WTC11 (cell line): ENCODE measurements at regions not wholly inside any gene's neighbourhood (a gene's known extent, or its start where the extent isn't known, plus 50 kb on each side); places are given as distances from the start of the nearest gene placed in this dataset.

Source experiments
- FOXK1 ChIP-seq: sonication (generic); formaldehyde crosslinking; IDR thresholded peaks from 2 replicates; pipeline ENCODE4 v1.8.0; 2022; ENCODE audit warnings: mild to moderate bottlenecking, moderate library complexity, missing genetic modification reagents
- KAT7 ChIP-seq: sonication (generic); formaldehyde crosslinking; IDR thresholded peaks from 2 replicates; pipeline ENCODE4 v1.8.1; 2023; ENCODE audit warnings: missing genetic modification reagents, mild to moderate bottlenecking, borderline replicate concordance
- SP1 ChIP-seq: sonication (generic); formaldehyde crosslinking; conservative IDR thresholded peaks from 2 replicates; pipeline ENCODE4 v1.8.1; 2022; ENCODE audit warnings: missing genetic modification reagents
- ZBTB21 ChIP-seq: sonication (generic); formaldehyde crosslinking; IDR thresholded peaks from 2 replicates; pipeline ENCODE4 v1.8.1; 2023; ENCODE audit warnings: mild to moderate bottlenecking, missing genetic modification reagents, borderline replicate concordance
- TF ChIP-seq, protein P1 (sequence below): sonication (generic); formaldehyde crosslinking; IDR thresholded peaks from 2 replicates; pipeline ENCODE4 v1.8.1; 2023; ENCODE audit warnings: mild to moderate bottlenecking, moderate library complexity, missing genetic modification reagents
- TF ChIP-seq, protein P2 (sequence below): sonication (generic); formaldehyde crosslinking; IDR thresholded peaks from 2 replicates; pipeline ENCODE4 v1.8.1; 2022; ENCODE audit warnings: low read depth, missing genetic modification reagents, borderline replicate concordance
- TF ChIP-seq, protein P3 (sequence below): fragments of 200-600 bp; IDR thresholded peaks from 2 replicates; pipeline ENCODE4 v1.8.0; 2022; ENCODE audit warnings: antibody characterized with exemption
- TF ChIP-seq, protein P4 (sequence below): sonication (generic); formaldehyde crosslinking; IDR thresholded peaks from 2 replicates; pipeline ENCODE4 v1.8.1; 2023; ENCODE audit warnings: mild to moderate bottlenecking, missing genetic modification reagents, moderate library complexity

DNA sequence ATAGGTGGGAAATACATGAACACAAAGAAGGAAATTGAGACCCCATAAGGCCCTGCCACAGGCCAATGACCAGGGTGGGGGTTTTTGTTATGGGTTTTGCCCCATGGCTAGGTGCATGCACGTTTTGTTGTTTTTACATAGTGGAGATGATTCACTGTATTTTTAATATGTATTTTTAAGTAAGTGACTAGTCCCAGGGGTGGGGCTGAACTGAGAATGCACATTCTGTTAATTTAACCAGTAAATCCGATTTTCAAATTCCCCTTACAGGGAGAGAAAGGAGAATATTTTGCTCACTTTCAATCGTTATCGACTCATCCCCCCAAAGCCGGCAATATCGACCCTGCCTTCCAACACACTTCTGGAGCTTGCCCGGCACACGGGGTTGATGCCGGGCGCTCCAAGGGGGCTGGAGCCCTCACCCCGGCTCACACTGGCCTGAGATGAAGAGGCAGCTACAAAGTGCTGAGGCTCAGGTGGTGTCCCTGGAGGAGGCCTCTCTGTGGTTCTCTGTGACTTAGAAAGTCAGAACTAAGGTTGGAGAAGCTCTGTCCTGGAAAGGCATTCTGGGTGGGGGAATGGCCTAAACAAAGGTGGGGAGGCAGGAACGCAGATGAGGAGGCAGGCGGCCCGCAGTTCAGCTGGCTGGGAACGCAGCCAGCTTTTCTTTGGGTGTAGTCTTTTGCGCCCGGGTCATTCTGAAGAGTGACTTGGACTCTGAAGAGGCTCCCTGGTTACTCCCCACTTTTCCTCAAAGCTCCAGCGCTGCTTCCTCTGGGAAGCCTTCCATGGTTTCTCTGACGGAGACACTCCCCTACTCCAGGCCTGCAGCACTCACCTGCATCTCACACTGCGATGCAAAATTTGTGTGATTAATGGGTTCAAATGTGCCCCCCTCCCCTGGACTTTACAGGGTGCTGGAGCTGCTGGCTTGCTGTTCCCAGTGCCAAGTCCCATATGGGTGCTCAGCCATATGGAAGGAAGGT, 50.7 kb upstream of the DLK1 start:
- TF ChIP-seq, protein P1, sequence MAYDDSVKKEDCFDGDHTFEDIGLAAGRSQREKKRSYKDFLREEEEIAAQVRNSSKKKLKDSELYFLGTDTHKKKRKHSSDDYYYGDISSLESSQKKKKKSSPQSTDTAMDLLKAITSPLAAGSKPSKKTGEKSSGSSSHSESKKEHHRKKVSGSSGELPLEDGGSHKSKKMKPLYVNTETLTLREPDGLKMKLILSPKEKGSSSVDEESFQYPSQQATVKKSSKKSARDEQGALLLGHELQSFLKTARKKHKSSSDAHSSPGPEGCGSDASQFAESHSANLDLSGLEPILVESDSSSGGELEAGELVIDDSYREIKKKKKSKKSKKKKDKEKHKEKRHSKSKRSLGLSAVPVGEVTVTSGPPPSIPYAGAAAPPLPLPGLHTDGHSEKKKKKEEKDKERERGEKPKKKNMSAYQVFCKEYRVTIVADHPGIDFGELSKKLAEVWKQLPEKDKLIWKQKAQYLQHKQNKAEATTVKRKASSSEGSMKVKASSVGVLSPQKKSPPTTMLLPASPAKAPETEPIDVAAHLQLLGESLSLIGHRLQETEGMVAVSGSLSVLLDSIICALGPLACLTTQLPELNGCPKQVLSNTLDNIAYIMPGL (CRISPR knock-in tag): no peak
- TF ChIP-seq KAT7: no peak
- no peak for TF ChIP-seq SP1 (CRISPR knock-in tag)
- TF ChIP-seq, protein P2, sequence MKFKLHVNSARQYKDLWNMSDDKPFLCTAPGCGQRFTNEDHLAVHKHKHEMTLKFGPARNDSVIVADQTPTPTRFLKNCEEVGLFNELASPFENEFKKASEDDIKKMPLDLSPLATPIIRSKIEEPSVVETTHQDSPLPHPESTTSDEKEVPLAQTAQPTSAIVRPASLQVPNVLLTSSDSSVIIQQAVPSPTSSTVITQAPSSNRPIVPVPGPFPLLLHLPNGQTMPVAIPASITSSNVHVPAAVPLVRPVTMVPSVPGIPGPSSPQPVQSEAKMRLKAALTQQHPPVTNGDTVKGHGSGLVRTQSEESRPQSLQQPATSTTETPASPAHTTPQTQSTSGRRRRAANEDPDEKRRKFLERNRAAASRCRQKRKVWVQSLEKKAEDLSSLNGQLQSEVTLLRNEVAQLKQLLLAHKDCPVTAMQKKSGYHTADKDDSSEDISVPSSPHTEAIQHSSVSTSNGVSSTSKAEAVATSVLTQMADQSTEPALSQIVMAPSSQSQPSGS (CRISPR knock-in tag): no peak
- no peak for TF ChIP-seq FOXK1 (CRISPR knock-in tag)
- TF ChIP-seq, protein P3, sequence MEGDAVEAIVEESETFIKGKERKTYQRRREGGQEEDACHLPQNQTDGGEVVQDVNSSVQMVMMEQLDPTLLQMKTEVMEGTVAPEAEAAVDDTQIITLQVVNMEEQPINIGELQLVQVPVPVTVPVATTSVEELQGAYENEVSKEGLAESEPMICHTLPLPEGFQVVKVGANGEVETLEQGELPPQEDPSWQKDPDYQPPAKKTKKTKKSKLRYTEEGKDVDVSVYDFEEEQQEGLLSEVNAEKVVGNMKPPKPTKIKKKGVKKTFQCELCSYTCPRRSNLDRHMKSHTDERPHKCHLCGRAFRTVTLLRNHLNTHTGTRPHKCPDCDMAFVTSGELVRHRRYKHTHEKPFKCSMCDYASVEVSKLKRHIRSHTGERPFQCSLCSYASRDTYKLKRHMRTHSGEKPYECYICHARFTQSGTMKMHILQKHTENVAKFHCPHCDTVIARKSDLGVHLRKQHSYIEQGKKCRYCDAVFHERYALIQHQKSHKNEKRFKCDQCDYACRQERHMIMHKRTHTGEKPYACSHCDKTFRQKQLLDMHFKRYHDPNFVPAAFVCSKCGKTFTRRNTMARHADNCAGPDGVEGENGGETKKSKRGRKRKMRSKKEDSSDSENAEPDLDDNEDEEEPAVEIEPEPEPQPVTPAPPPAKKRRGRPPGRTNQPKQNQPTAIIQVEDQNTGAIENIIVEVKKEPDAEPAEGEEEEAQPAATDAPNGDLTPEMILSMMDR: no peak
- TF ChIP-seq, protein P4, sequence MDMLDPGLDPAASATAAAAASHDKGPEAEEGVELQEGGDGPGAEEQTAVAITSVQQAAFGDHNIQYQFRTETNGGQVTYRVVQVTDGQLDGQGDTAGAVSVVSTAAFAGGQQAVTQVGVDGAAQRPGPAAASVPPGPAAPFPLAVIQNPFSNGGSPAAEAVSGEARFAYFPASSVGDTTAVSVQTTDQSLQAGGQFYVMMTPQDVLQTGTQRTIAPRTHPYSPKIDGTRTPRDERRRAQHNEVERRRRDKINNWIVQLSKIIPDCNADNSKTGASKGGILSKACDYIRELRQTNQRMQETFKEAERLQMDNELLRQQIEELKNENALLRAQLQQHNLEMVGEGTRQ (CRISPR knock-in tag): no peak
- no peak for TF ChIP-seq ZBTB21
